ENCODE measurements at regions not wholly inside any gene's neighbourhood (a gene's known extent, or its start where the extent isn't known, plus 50 kb on each side); places are given as distances from the start of the nearest gene placed in this dataset.

DNA sequence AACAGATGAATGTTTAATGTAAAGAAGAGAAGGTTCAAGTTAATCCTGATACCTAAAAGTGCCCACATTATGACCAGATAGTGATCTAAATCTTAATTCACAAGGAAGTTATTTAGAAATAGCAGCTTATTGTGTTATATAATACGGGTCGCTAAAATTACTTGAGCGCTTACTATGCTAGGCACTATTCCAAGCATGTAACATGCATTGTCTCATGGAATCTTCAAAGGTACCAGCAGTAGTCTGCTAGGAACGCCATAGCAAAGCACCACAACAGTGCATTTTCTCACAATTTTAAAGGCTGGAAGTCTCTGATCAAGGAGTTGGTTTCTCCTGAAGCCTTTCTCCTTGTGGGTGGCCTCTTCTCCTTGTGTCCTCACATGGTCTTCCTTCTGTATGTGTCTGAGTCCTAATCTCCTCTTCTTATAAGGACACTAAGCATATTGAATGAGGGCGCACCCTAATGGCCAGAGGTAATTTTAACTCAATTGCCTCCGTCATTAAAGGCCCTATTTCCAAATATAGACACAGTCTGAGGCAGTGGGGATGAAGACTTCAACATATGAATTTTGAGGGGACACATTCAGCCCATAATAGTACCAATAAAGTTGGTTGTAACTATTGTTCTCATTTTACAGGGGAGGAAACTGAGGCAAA is 118.4 kb downstream of the LRRC30 start:
- no peak overlapping the region for H3K4me3 ChIP-seq (ENCODE audit: low read length)
- no peaks in the 10 kb centered on the region for H3K79me2 ChIP-seq (ENCODE audit: control insufficient read depth, low read length)
- H3K9me3 ChIP-seq (ENCODE audit: control insufficient read depth, insufficient read depth, low read length), result no peaks in the 10 kb centered on the region
- H3K36me3 ChIP-seq (ENCODE audit: control insufficient read depth, low read length), result no peaks in the 10 kb centered on the region
- no peaks in the 10 kb centered on the region for H3K9me2 ChIP-seq (replicated peaks; ENCODE audit: control insufficient read depth, low read length)
- H3K27me3 ChIP-seq (ENCODE audit: control insufficient read depth, low read length), result no peaks in the 10 kb centered on the region
- H3K27ac ChIP-seq (ENCODE audit: low read depth, low read length), result no peak overlapping the region
- TF ChIP-seq EZH2phosphoT487 (IDR thresholded peaks at IDR 0.05; ENCODE audit: borderline replicate concordance, low read length), result no peak
- TF ChIP-seq CTCF (IDR thresholded peaks at IDR 0.05; ENCODE audit: low read depth, low read length, poor library complexity, severe bottlenecking), result no peak
- H3F3A ChIP-seq (ENCODE audit: control insufficient read depth, insufficient read depth), result no peaks in the 10 kb centered on the region
- H4K20me1 ChIP-seq (ENCODE audit: control insufficient read depth, insufficient read depth, low read depth, low read length), result no peaks in the 10 kb centered on the region
- H3K4me2 ChIP-seq (ENCODE audit: low read length), result no peak overlapping the region
- no peaks in the 10 kb centered on the region for H3K4me1 ChIP-seq (ENCODE audit: control insufficient read depth, low read length)

DNA sequence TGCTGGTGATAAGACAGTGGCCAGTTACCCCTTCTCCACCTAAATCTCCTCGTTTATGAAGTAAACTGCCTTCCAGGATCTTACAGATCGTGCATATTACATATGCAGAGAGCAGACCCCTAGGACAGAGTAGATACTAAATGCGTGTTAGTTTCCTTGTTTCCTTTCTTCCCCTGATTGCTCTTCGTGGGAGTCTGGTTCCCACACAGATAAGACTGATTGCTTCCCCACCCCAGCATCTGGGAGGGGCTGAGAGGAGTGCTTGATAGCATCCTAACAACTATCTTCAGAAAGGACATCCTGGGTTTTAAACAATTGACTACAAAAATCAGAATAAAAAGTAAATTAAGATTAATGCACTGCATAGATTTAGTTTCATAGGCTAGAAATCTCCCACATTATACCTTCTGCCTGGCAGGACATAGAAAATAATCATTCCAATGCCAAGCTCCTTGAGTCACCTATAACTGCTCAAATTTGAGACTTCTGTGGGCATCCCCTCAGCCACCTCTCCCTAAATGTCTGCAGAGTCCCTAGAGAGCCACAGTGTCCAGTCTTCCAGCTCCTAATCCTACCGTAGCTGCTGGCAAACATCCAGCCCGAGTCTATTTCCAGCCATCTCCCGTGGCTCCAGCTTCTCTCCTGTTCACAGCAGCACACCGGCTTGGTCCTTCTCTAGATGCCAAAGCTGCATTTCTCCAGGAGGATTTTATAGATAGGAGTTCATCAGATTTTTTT is 128.3 kb downstream of the LRRC30 start:
- Histone ChIP-seq H3K4me1 (ENCODE audit: control insufficient read depth, low read length) (no peaks in the 10 kb centered on the region), H4K20me1 (ENCODE audit: control insufficient read depth, insufficient read depth, low read depth, low read length) (no peaks in the 10 kb centered on the region), H3K27me3 (ENCODE audit: control insufficient read depth, low read length) (no peaks in the 10 kb centered on the region), H3K36me3 (ENCODE audit: control insufficient read depth, low read length) (no peaks in the 10 kb centered on the region), H3K4me2 (ENCODE audit: low read length) (no peak overlapping the region), H3K27ac (ENCODE audit: low read depth, low read length) (no peak overlapping the region), H3F3A (ENCODE audit: control insufficient read depth, insufficient read depth) (no peaks in the 10 kb centered on the region), H3K4me3 (ENCODE audit: low read length) (no peak overlapping the region), H3K9me3 (ENCODE audit: control insufficient read depth, insufficient read depth, low read length) (peaks cover 8% of the 10 kb centered on the region; the same call in 1 of the 2 replicates), H3K9me2 (replicated peaks; ENCODE audit: control insufficient read depth, low read length) (no peaks in the 10 kb centered on the region), H3K79me2 (ENCODE audit: control insufficient read depth, low read length) (no peaks in the 10 kb centered on the region)
- TF ChIP-seq CTCF (IDR thresholded peaks at IDR 0.05; ENCODE audit: low read depth, low read length, poor library complexity, severe bottlenecking), result no peak
- TF ChIP-seq EZH2phosphoT487 (IDR thresholded peaks at IDR 0.05; ENCODE audit: borderline replicate concordance, low read length), result no peak

GRCh38 chr18:7360606-7361170 is 129.8 kb downstream of the LRRC30 start:
- H3K9me3 ChIP-seq (ENCODE audit: control insufficient read depth, insufficient read depth, low read length), result peaks cover 8% of the 10 kb centered on the region; the same call in 1 of the 2 replicates
- H3K4me2 ChIP-seq (ENCODE audit: low read length), result no peak overlapping the region
- no peak overlapping the region for H3K27ac ChIP-seq (ENCODE audit: low read depth, low read length)
- no peaks in the 10 kb centered on the region for H3F3A ChIP-seq (ENCODE audit: control insufficient read depth, insufficient read depth)
- no peaks in the 10 kb centered on the region for H3K27me3 ChIP-seq (ENCODE audit: control insufficient read depth, low read length)
- TF ChIP-seq EZH2phosphoT487 (IDR thresholded peaks at IDR 0.05; ENCODE audit: borderline replicate concordance, low read length) (no peak), CTCF (IDR thresholded peaks at IDR 0.05; ENCODE audit: low read depth, low read length, poor library complexity, severe bottlenecking) (no peak)
- no peaks in the 10 kb centered on the region for H3K9me2 ChIP-seq (replicated peaks; ENCODE audit: control insufficient read depth, low read length)
- no peaks in the 10 kb centered on the region for H3K36me3 ChIP-seq (ENCODE audit: control insufficient read depth, low read length)
- H3K79me2 ChIP-seq (ENCODE audit: control insufficient read depth, low read length), result no peaks in the 10 kb centered on the region
- H3K4me1 ChIP-seq (ENCODE audit: control insufficient read depth, low read length), result no peaks in the 10 kb centered on the region
- no peaks in the 10 kb centered on the region for H4K20me1 ChIP-seq (ENCODE audit: control insufficient read depth, insufficient read depth, low read depth, low read length)
- no peak overlapping the region for H3K4me3 ChIP-seq (ENCODE audit: low read length)
